GM18867 (cell line): ENCODE measurements at regions not wholly inside any gene's neighbourhood (a gene's known extent, or its start where the extent isn't known, plus 50 kb on each side); places are given as distances from the start of the nearest gene placed in this dataset.
"Not testable (repeated sequence)": the region's sequence is repeated elsewhere in the genome, so short reads cannot be mapped to it uniquely, and the experiment has no call there.

ENCODE experiments used
- ATAC-seq: cut with Tn5 transposase; IDR thresholded peaks from one replicate; pipeline ENCODE4 v1.9.1; 2021; ENCODE audit warnings: mild to moderate bottlenecking, moderate library complexity; ENCODE audit not compliant: unreplicated experiment

GRCh38 chr11:14573539-14574057 lies 53.4 kb upstream of the PSMA1 start:
- not testable (repeated sequence) for ATAC-seq

- no peak for ATAC-seq
Observed at GRCh38 chr11:14577292-14577691, 57.1 kb upstream of the PSMA1 start.

- ATAC-seq = peak; percentile 9
Observed at GRCh38 chr11:14577835-14578529, 57.8 kb upstream of the PSMA1 start.

- peak; percentile 100 for ATAC-seq
Observed at GRCh38 chr11:14578541-14578956, 58.4 kb upstream of the PSMA1 start.

GRCh38 chr11:14579646-14580045 lies 59.5 kb upstream of the PSMA1 start:
- no peak for ATAC-seq

GRCh38 chr11:14582793-14583192 lies 60.8 kb upstream of the PDE3B start:
- ATAC-seq = no peak

GRCh38 chr11:14583252-14584034 lies 60.2 kb upstream of the PDE3B start:
- no peak for ATAC-seq

GRCh38 chr11:14584035-14584363 lies 59.6 kb upstream of the PDE3B start:
- no peak for ATAC-seq

- no peak for ATAC-seq
Observed at GRCh38 chr11:14584595-14584994, 59.0 kb upstream of the PDE3B start.

GRCh38 chr11:14585438-14585837 lies 58.2 kb upstream of the PDE3B start:
- ATAC-seq = no peak

GRCh38 chr11:14587258-14587657 lies 56.3 kb upstream of the PDE3B start:
- ATAC-seq = no peak

GRCh38 chr11:14588681-14589080 lies 54.9 kb upstream of the PDE3B start:
- no peak for ATAC-seq

- ATAC-seq = no peak
Observed at GRCh38 chr11:14589421-14589820, 54.2 kb upstream of the PDE3B start.

GRCh38 chr11:14591046-14591445 lies 52.6 kb upstream of the PDE3B start:
- ATAC-seq = not testable (repeated sequence)

- ATAC-seq = no peak
Observed at GRCh38 chr11:14593671-14594070, 49.9 kb upstream of the PDE3B start.
